ENCODE measurements at regions not wholly inside any gene's neighbourhood (a gene's known extent, or its start where the extent isn't known, plus 50 kb on each side); places are given as distances from the start of the nearest gene placed in this dataset.
"Not testable (repeated sequence)": the region's sequence is repeated elsewhere in the genome, so short reads cannot be mapped to it uniquely, and the experiment has no call there.

DNA sequence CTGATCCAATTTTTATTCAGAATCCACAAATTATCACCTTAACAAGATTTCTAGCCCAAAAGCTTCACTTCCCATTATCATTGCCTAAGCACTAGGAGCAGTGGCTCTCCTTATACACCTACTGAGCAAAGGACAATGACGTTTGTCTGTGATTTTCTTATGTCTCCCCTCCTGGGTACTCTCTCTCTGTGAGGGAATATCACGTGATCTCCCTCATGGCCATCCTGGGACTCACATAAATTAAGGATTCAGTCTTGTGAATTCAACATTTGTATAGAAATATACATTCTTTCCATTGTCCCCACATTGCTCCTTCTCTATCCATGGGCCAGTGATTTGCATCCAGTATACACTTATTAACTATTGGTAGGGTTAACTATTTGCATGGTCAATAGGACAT is 476.5 kb downstream of the PLK2 start:
- TF ChIP-seq POLR2AphosphoS5 (IDR thresholded peaks at IDR 0.05; ENCODE audit: low read depth, low read length) (no peak), POLR2A (IDR thresholded peaks at IDR 0.05; ENCODE audit: low read depth, low read length) (no peak), POU2F2 (IDR thresholded peaks at IDR 0.05; ENCODE audit: low read depth, low read length) (no peak), TAF1 (IDR thresholded peaks at IDR 0.05; ENCODE audit: low read depth, low read length) (no peak), SPI1 (IDR thresholded peaks at IDR 0.05; ENCODE audit: low read depth, low read length) (no peak), PAX5 (IDR thresholded peaks at IDR 0.05; ENCODE audit: insufficient read depth, low read length, severe bottlenecking) (no peak)
- no peak for FAIRE-seq
- DNase-seq (ENCODE audit: insufficient read length, low spot score): no peak

DNA sequence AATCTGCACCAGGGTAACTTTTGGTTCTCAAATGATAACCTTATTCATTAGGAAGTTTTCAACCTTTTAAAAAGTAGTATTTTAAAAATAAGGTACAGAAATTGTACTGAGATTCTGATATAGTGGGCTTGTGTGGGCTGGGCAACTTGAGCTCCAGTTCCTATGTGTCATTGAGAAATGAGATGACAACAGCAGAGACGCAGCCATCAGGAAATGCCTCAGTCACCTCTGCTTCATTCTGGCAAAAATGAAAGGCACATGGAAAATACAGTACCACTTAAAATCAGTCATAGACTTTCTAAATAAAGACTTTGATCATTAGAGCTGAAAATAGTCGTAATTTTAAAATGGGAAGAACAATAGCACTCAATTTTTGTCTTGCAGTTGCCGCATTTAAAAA is 480.2 kb downstream of the PLK2 start:
- no peak for TF ChIP-seq POLR2AphosphoS5 (IDR thresholded peaks at IDR 0.05; ENCODE audit: low read depth, low read length)
- TF ChIP-seq POLR2A (IDR thresholded peaks at IDR 0.05; ENCODE audit: low read depth, low read length): no peak
- TF ChIP-seq POU2F2 (IDR thresholded peaks at IDR 0.05; ENCODE audit: low read depth, low read length): no peak
- TF ChIP-seq TAF1 (IDR thresholded peaks at IDR 0.05; ENCODE audit: low read depth, low read length): no peak
- no peak for TF ChIP-seq PAX5 (IDR thresholded peaks at IDR 0.05; ENCODE audit: insufficient read depth, low read length, severe bottlenecking)
- TF ChIP-seq SPI1 (IDR thresholded peaks at IDR 0.05; ENCODE audit: low read depth, low read length): no peak
- no peak for DNase-seq (ENCODE audit: insufficient read length, low spot score)
- no peak for FAIRE-seq

DNA sequence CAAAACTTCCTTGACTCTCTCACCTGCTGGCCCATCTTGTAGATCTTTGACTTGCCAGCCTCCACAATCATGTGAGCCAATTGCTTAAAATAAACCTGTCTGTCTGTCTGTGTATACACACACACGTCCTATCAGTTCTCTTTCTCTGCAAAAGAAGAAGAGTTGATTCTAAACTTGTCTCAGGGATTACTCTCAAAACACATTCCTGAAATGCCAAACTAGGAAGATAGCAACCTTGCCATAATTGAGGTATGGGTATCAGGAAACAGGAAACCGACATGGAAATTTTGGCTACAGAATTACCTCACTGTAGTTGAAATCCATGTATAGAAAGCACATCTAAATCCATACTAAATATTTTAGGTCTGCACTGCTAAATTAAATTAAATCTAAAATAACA is 483.4 kb downstream of the PLK2 start:
- DNase-seq (ENCODE audit: insufficient read length, low spot score) (no peak), FAIRE-seq (no peak)
- TF ChIP-seq TAF1 (IDR thresholded peaks at IDR 0.05; ENCODE audit: low read depth, low read length) (no peak), POLR2AphosphoS5 (IDR thresholded peaks at IDR 0.05; ENCODE audit: low read depth, low read length) (no peak), SPI1 (IDR thresholded peaks at IDR 0.05; ENCODE audit: low read depth, low read length) (no peak), PAX5 (IDR thresholded peaks at IDR 0.05; ENCODE audit: insufficient read depth, low read length, severe bottlenecking) (no peak), POU2F2 (IDR thresholded peaks at IDR 0.05; ENCODE audit: low read depth, low read length) (no peak), POLR2A (IDR thresholded peaks at IDR 0.05; ENCODE audit: low read depth, low read length) (no peak)

DNA sequence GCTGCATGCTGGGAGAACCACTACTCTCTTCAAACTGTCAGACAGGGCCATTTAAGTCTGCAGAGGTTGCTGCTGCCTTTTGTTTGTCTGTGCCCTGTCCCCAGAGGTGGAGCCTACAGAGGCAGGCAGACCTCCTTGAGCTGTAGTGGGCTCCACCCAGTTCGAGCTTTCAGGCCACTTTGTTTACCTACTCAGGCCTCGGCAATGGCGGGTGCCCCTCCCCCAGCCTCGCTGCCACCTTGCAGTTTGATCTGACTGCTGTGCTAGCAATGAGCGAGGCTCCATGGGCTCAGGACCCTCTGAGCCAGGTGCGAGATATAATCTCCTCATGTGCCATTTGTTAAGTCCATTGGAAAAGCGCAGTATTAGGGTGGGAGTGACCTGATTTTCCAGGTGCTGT is 487.8 kb downstream of the PLK2 start:
- FAIRE-seq; DNase-seq (ENCODE audit: insufficient read length, low spot score): not testable (repeated sequence)

DNA sequence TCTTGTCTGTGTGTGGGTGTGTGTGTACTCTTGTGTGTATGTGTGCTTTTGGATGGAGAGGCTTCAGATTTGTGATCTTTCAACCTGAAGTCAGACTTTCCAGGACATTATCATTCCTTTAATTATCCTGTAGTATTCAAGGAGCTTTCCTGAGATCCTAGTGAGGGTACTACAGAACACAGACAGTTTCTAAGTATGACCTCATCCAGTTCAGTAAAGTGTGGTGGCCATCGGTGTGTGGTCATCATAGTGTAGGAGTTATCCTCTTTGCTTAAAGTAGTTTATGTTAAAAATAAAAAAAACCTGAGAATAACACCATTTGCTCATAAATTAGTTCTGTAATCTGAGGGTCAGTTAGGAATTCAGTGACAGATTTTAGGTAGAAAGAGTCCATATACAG is 478.0 kb upstream of the ACTBL2 start:
- DNase-seq (ENCODE audit: insufficient read length, low spot score) (no peak), FAIRE-seq (no peak)
- TF ChIP-seq SPI1 (IDR thresholded peaks at IDR 0.05; ENCODE audit: low read depth, low read length): no peak
- TF ChIP-seq POU2F2 (IDR thresholded peaks at IDR 0.05; ENCODE audit: low read depth, low read length): no peak
- TF ChIP-seq POLR2A (IDR thresholded peaks at IDR 0.05; ENCODE audit: low read depth, low read length): no peak
- TF ChIP-seq POLR2AphosphoS5 (IDR thresholded peaks at IDR 0.05; ENCODE audit: low read depth, low read length): no peak
- no peak for TF ChIP-seq PAX5 (IDR thresholded peaks at IDR 0.05; ENCODE audit: insufficient read depth, low read length, severe bottlenecking)
- TF ChIP-seq TAF1 (IDR thresholded peaks at IDR 0.05; ENCODE audit: low read depth, low read length): no peak

DNA sequence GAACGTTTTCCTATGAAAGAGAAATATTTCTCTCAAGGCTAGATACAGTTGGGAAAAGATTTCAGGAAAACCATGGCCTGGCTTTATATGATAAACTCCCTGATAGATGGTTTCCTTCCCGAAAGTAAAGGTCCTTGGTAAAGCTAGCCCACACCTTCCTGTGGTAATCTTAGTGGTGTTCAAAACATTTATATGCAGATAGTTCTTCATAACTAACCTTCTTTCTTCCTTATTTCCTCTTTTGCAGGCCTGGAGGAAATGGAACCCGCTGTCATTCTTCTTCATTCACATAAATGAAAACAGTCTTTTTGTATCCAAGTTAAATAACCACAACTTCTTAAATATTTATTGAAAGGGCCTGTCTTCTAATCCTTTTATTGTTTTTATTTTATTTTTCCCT is 474.0 kb upstream of the ACTBL2 start:
- DNase-seq (ENCODE audit: insufficient read length, low spot score) (no peak), FAIRE-seq (no peak)
- TF ChIP-seq POU2F2 (IDR thresholded peaks at IDR 0.05; ENCODE audit: low read depth, low read length) (no peak), SPI1 (IDR thresholded peaks at IDR 0.05; ENCODE audit: low read depth, low read length) (no peak), POLR2AphosphoS5 (IDR thresholded peaks at IDR 0.05; ENCODE audit: low read depth, low read length) (no peak), TAF1 (IDR thresholded peaks at IDR 0.05; ENCODE audit: low read depth, low read length) (no peak), PAX5 (IDR thresholded peaks at IDR 0.05; ENCODE audit: insufficient read depth, low read length, severe bottlenecking) (no peak), POLR2A (IDR thresholded peaks at IDR 0.05; ENCODE audit: low read depth, low read length) (no peak)

DNA sequence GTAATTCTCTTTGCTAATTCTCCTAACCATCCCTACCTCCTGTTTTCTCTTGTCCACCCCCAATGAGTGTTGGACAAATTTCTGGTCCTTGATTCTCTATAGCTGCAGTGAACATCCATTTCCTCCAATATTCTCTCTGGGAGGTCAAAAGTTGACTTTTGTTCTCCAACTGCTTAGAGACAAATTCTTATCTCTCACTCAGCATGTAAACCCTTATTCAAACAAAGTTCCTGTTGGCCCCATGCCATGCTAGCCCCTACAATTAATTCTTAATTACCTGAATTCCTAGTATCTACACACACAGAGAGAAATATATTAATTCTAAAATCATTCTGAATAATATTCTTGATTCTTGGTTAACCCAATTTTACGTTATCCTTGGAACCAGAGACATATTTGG is 472.9 kb upstream of the ACTBL2 start:
- TF ChIP-seq PAX5 (IDR thresholded peaks at IDR 0.05; ENCODE audit: insufficient read depth, low read length, severe bottlenecking): no peak
- TF ChIP-seq SPI1 (IDR thresholded peaks at IDR 0.05; ENCODE audit: low read depth, low read length): no peak
- no peak for TF ChIP-seq POLR2AphosphoS5 (IDR thresholded peaks at IDR 0.05; ENCODE audit: low read depth, low read length)
- TF ChIP-seq TAF1 (IDR thresholded peaks at IDR 0.05; ENCODE audit: low read depth, low read length): no peak
- no peak for TF ChIP-seq POLR2A (IDR thresholded peaks at IDR 0.05; ENCODE audit: low read depth, low read length)
- TF ChIP-seq POU2F2 (IDR thresholded peaks at IDR 0.05; ENCODE audit: low read depth, low read length): no peak
- FAIRE-seq (no peak), DNase-seq (ENCODE audit: insufficient read length, low spot score) (no peak)

DNA sequence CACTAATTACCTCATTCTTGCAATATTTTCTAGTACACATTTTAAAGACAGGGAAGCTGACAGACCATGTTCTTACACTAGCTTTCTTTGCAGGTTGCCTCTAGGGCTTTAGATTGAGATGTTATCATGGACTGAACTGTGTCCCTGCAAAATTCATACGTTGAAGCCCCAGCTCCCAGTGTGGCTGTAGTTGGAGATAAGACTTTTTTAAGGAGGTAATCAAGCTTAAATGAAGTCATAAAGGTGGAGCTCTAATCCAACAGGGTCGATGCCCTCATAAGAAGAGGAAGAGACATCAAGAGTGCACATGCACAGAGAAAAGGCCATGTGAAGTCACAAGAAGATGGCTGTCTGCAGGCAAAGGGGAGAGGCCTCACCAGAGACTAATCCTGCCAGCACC is 471.2 kb upstream of the ACTBL2 start:
- no peak for DNase-seq (ENCODE audit: insufficient read length, low spot score)
- no peak for FAIRE-seq
- TF ChIP-seq SPI1 (IDR thresholded peaks at IDR 0.05; ENCODE audit: low read depth, low read length) (no peak), PAX5 (IDR thresholded peaks at IDR 0.05; ENCODE audit: insufficient read depth, low read length, severe bottlenecking) (no peak), POLR2A (IDR thresholded peaks at IDR 0.05; ENCODE audit: low read depth, low read length) (no peak), POLR2AphosphoS5 (IDR thresholded peaks at IDR 0.05; ENCODE audit: low read depth, low read length) (no peak), TAF1 (IDR thresholded peaks at IDR 0.05; ENCODE audit: low read depth, low read length) (no peak), POU2F2 (IDR thresholded peaks at IDR 0.05; ENCODE audit: low read depth, low read length) (no peak)

DNA sequence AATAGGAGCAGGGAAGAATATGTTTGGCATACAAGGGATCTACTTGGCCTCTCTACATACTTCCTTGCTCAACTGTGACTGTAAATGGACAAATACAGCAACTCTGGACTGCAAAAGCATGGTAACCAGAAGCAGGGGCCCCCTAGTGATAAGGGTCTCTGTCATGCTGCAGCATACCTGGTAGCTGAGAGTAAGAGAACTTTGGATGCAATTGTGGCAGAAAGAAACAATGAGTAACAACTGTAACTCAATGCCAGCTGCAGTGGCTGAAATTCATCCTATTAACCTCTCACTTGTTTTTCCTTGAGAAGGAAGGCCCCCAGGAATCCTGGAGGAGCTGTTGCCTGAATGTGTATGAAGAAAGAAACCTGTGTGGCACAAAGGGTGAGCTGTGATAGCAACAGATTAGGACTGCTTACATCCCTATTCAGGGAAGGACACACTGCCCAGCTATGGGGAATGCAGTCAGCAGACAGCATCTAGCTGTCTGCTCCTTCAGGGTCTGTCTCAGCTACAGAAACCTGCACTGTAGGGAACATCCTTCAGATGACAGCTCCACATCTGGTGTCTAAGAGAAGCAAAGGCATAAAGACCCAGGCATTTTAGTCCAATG is 468.1 kb upstream of the ACTBL2 start:
- TF ChIP-seq PAX5 (IDR thresholded peaks at IDR 0.05; ENCODE audit: insufficient read depth, low read length, severe bottlenecking) (no peak), POLR2A (IDR thresholded peaks at IDR 0.05; ENCODE audit: low read depth, low read length) (no peak), POLR2AphosphoS5 (IDR thresholded peaks at IDR 0.05; ENCODE audit: low read depth, low read length) (no peak), SPI1 (IDR thresholded peaks at IDR 0.05; ENCODE audit: low read depth, low read length) (no peak), TAF1 (IDR thresholded peaks at IDR 0.05; ENCODE audit: low read depth, low read length) (no peak), POU2F2 (IDR thresholded peaks at IDR 0.05; ENCODE audit: low read depth, low read length) (no peak)
- no peak for DNase-seq (ENCODE audit: insufficient read length, low spot score)
- FAIRE-seq: no peak

DNA sequence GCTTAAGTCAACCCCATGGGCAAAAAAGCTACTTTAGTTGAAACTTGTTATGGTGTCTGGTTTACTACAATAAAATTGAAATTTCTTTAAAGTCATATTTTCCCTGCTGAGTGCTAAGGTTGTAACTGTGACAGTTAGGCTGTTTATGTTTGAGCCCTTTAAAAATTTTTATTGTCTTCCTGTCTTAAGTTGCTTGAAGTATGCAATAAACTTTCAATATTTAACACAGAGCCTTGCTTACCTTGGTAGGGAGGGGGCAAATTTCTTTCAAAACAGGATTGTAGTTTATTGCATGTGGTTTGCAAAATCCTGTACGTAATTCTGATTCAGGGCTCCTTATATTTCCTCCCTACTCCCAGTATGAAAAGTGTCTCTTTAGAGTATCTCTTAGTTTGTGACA is 465.5 kb upstream of the ACTBL2 start:
- DNase-seq (ENCODE audit: insufficient read length, low spot score) (no peak), FAIRE-seq (no peak)
- no peak for TF ChIP-seq POLR2A (IDR thresholded peaks at IDR 0.05; ENCODE audit: low read depth, low read length)
- TF ChIP-seq SPI1 (IDR thresholded peaks at IDR 0.05; ENCODE audit: low read depth, low read length): no peak
